ENCODE measurements at regions not wholly inside any gene's neighbourhood (a gene's known extent, or its start where the extent isn't known, plus 50 kb on each side); places are given as distances from the start of the nearest gene placed in this dataset.

GRCh38 chr14:42138406-42138805, 531.7 kb downstream of the LRFN5 start:
- H3K4me3 Mint-ChIP-seq: no peak overlapping the region
- DNase-seq: no peak
- H3K27me3 Mint-ChIP-seq (ENCODE audit: insufficient read depth): no peaks in the 10 kb centered on the region
- H3K9me3 Mint-ChIP-seq: no peaks in the 10 kb centered on the region; the same call in 1 of the 2 replicates
- peaks cover 24% of the 10 kb centered on the region; the same call in 1 of the 2 replicates for H3K4me1 Mint-ChIP-seq (ENCODE audit: low read depth)
- H3K27ac Mint-ChIP-seq: no peak overlapping the region
- no peak for TF ChIP-seq CTCF (IDR thresholded peaks at IDR 0.05)
- no peaks in the 10 kb centered on the region for H3K36me3 Mint-ChIP-seq (ENCODE audit: low read depth)

- Mint-ChIP-seq H3K4me1 (ENCODE audit: low read depth) (peaks cover 4% of the 10 kb centered on the region; the same call in 1 of the 2 replicates), H3K4me3 (no peak overlapping the region), H3K27ac (no peak overlapping the region), H3K9me3 (no peaks in the 10 kb centered on the region; the same call in 1 of the 2 replicates), H3K36me3 (ENCODE audit: low read depth) (no peaks in the 10 kb centered on the region), H3K27me3 (ENCODE audit: insufficient read depth) (peaks cover 3% of the 10 kb centered on the region; the same call in 1 of the 2 replicates)
- DNase-seq: no peak
- no peak for TF ChIP-seq CTCF (IDR thresholded peaks at IDR 0.05)
Observed at GRCh38 chr14:42130815-42131214, 524.1 kb downstream of the LRFN5 start.

- H3K27me3 Mint-ChIP-seq (ENCODE audit: insufficient read depth): peaks cover 3% of the 10 kb centered on the region; the same call in 1 of the 2 replicates
- DNase-seq: no peak
- H3K36me3 Mint-ChIP-seq (ENCODE audit: low read depth): no peaks in the 10 kb centered on the region
- H3K9me3 Mint-ChIP-seq: peaks cover 4% of the 10 kb centered on the region; the same call in 1 of the 2 replicates
- H3K4me1 Mint-ChIP-seq (ENCODE audit: low read depth): no peaks in the 10 kb centered on the region
- H3K27ac Mint-ChIP-seq: no peak overlapping the region
- no peak for TF ChIP-seq CTCF (IDR thresholded peaks at IDR 0.05)
- no peak overlapping the region for H3K4me3 Mint-ChIP-seq
Observed at GRCh38 chr14:42123526-42123925, 516.9 kb downstream of the LRFN5 start.

DNA sequence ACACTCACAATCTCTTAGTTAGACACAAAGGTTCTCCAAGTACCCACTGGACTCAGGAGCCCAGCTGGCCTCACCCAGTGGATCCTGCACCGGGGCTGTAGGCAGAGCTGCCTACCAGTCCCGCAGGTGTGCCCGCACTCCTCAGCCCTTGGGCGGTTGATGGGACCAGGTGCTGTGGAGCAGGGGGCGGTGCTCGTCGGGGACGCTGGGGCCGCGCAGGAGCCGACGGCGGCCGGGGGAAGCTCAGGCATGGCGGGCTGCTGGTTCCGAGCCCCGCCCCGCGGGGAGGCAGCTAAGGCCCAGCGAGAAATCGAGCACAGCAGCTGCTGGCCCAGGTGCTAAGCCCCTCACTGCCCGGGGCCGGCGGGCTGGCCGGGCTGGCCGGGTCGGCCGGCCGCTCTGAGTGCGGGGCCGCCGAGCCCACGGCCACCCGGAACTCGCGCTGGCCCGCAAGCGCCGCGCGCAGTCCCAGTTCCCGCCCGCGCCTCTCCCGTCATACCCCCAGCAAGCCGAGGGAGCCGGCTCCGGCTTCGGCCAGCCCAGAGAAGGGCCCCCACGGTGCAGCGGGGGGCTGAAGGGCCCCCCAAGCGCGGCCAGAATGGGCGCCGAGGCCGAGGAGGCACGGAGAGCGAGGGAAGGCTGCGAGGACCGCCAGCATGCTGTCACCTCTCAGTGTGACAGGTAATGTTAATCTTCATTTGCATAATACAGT, 506.8 kb downstream of the LRFN5 start:
- Mint-ChIP-seq H3K27ac (no peak overlapping the region), H3K9me3 (peaks cover 21% of the 10 kb centered on the region; the same call in 1 of the 2 replicates), H3K36me3 (ENCODE audit: low read depth) (no peaks in the 10 kb centered on the region; the same call in 1 of the 2 replicates), H3K4me1 (ENCODE audit: low read depth) (peaks cover 10% of the 10 kb centered on the region; the same call in 1 of the 2 replicates), H3K4me3 (no peak overlapping the region), H3K27me3 (ENCODE audit: insufficient read depth) (no peaks in the 10 kb centered on the region)
- DNase-seq: no peak
- no peak for TF ChIP-seq CTCF (IDR thresholded peaks at IDR 0.05)

DNA sequence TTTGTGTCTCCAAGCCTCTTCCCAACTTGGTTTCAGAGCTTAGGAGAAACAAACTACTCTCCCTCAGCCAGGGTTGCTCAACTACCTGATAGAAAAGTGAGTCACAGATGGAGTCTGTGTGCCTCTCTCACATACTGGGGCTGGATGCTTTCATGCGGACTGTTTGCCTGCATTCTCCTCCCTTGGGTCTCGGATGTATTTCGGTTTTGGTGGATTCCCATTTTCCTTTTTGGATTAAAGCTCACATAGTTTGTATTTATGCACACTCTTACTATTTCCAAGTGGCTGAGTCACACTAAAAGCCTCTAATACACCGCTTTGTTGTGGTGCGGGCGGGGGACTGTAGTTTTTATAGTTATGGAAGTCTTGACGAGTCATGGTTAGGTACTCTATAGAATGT, 505.4 kb downstream of the LRFN5 start:
- H3K27ac Mint-ChIP-seq: no peak overlapping the region
- peaks cover 21% of the 10 kb centered on the region; the same call in 1 of the 2 replicates for H3K9me3 Mint-ChIP-seq
- H3K36me3 Mint-ChIP-seq (ENCODE audit: low read depth): no peaks in the 10 kb centered on the region; the same call in 1 of the 2 replicates
- no peak for DNase-seq
- peaks cover 10% of the 10 kb centered on the region; the same call in 1 of the 2 replicates for H3K4me1 Mint-ChIP-seq (ENCODE audit: low read depth)
- TF ChIP-seq CTCF (IDR thresholded peaks at IDR 0.05): no peak
- H3K27me3 Mint-ChIP-seq (ENCODE audit: insufficient read depth): no peaks in the 10 kb centered on the region
- H3K4me3 Mint-ChIP-seq: no peak overlapping the region

Data from HFFc6 (cell line).